Iris pigment epithelial cell (primary cell): ENCODE measurements at regions not wholly inside any gene's neighbourhood (a gene's known extent, or its start where the extent isn't known, plus 50 kb on each side); places are given as distances from the start of the nearest gene placed in this dataset.
A peak's percentile ranks its signal among the peaks of the same experiment; 100 is the strongest.
"Not testable (repeated sequence)": the region's sequence is repeated elsewhere in the genome, so short reads cannot be mapped to it uniquely, and the experiment has no call there.

Source experiments
- DNase-seq: peaks from one replicate; pipeline ENCODE4 v3.0.0-alpha.2; 2011; ENCODE audit warnings: low read depth

DNA sequence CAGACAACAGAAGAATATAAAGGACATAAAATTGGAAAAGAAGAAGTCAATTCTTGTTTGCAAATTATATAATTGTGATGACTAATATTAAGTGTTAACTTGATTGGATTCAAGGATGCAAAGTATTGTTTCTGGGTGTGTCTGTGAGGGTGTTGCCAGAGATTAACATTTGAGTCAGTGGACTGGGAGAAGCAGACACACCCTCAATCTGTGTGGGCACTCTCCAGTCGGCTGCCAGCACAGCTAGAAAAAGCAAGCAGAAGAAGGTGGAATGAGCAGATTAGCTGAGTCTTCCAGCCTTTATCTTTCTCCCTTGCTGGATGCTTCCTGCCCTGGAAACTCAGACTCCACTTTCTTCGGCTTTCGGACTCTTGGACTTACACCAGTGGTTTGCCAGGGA lies 51.7 kb downstream of the UBE2NL start:
- no peak for DNase-seq

DNA sequence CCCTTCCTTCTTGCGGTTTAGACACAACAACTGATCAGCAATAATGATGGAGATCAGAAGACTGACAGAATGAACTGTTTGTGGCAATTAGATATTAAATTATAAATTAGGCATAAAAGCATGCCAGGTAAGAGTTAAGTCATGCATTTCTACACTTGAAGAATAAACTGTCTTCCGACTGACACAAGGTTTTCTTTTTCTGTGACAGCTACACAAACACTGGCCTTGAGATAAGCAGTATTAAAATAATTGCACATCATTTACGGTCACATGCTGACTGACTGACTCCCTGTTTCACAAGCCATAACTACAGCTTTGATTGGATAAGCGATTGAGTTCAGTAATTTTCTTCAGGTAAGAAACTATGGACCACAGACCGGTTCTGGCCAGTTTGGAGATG lies 56.2 kb downstream of the UBE2NL start:
- DNase-seq, result no peak

DNA sequence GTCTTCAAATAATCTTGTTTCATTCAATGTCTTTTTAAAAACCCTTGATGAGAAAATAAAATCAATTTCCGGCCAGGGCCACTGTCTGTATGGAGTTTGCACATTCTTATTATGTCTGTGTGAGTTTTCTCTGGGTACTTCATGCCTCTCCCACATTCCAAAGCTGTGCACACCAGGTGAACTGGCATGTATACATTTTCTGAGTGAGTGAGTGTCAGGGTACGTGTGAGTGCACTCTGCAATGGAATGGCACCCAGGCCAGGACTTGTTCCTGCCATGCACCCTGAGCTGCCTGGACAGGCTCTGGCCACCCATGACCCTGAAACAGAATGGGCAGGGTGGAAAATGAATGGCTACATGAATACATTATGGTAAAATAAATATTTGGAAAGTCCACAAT lies 61.3 kb downstream of the UBE2NL start:
- DNase-seq, result no peak

DNA sequence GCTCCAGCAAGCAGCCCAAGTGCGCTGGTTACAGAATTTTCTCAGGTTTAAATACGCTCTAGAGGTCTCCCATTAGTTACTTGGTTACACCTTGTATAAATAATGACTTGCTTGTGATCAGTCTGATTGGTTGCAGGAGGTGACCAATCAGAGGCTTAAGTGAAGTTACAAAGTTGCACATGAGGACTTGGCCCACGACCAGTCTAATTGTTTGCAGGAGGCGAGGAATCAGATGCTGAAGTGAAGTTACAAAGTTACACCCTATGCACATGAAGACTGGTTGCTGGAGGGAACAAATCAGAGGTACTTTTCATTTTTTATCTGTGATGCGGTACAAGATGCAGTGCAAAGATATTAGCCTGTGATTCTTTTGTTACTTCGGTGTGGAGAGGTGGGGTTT lies 80.7 kb downstream of the UBE2NL start:
- DNase-seq, result no peak

- peak; percentile 1 for DNase-seq
Observed at GRCh38 chrX:143988356-143988755, 104.5 kb downstream of the UBE2NL start.

DNA sequence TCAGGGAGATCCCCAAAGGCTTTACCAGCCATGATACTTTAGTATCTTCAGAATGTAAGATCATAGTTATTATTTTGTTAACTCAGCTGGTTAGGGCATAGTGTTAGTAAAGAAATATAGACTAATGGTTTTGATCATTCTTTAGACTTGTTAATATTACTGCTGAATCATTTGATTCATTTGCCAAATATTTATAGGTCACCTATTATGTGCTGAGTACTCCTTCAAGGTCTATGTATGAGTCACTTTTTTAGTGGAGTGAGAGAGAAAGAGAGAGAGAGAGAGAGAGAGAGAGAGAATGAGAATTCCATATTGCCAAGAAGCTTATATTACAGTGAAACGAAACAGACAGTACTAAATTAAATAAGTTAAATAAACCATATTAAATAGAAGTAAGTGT lies 110.3 kb downstream of the UBE2NL start:
- DNase-seq, result peak; percentile 35

- DNase-seq, result no peak
Observed at GRCh38 chrX:143998261-143998660, 114.4 kb downstream of the UBE2NL start.

GRCh38 chrX:144006811-144007210 lies 122.9 kb downstream of the UBE2NL start:
- peak; percentile 62 for DNase-seq

GRCh38 chrX:144040793-144041192 lies 156.9 kb downstream of the UBE2NL start:
- no peak for DNase-seq

DNA sequence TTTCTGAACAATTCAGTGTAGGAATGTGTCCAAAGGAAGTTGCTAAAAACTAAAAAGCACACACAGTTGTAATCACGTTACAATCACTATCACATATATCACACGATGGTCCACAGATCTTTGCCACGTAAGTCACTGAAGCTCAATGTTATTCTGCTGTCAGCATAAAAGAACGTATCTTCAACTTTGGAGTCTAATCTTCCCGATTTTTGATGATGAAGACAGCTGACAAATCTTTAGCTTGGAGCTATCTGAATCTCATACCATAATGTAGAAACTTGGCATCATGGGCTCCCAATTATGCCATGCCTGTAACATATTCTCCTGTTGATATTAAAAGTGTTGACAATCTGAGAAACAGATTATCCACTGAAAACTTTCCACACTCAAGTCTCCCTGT lies 158.4 kb downstream of the UBE2NL start:
- DNase-seq, result no peak

DNA sequence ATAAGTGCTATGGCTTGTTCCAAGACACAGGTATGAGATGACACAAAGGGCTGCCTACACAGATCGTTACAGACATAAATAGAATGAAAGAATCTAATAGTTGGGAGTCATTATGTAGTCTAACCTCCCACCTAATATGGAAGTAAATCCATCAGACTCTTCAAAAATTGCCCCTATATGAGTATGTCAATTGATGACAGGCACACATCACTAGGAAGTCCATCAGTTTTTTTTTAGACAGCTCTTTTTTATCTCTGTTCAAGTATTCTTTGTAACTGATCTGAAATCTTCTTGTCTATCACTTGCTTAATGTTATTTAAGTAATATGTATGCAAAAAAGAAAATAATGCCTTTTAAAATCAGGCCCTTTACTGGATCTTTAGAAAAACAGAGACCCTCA lies 191.6 kb downstream of the UBE2NL start:
- DNase-seq, result no peak

- not testable (repeated sequence) for DNase-seq
Observed at GRCh38 chrX:144082237-144082636, 198.4 kb downstream of the UBE2NL start.

GRCh38 chrX:144089674-144090073 lies 205.8 kb downstream of the UBE2NL start:
- not testable (repeated sequence) for DNase-seq

DNA sequence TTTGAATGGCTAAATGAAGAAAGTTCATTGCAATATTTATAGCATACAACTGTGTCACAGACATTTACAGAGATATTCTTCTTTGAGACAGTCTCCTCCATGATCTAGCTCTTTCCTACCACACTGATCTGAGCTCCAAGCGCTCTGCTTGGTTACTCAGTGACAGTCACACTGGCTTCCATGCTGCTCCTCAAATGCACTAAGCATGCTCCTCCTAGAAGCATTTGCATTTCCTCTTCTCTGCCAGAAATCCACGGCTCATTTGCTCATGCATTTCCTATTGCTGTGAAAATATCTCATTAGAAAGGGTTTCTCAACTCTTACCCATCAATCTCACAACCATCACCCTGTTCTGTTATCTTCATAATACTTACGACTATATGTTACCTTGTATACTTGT lies 208.2 kb downstream of the UBE2NL start:
- not testable (repeated sequence) for DNase-seq

DNA sequence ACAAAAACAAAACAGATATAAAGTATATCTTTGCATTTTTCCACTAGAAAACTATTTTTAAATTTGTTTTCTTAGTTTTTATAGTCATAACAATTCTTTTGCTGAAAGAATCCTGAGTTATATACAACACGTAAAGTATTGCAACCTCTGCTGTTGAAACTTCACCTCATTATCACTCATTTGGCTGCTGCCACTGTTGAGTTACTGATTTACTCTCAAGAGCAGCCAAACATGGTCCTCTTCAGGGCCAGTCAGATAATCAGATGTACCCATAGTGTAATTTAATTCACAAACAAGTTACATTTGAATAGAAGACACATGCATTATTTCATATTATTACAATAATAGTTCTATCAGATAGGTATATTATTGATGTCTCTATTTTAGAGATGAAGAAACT lies 235.6 kb downstream of the UBE2NL start:
- not testable (repeated sequence) for DNase-seq

- DNase-seq, result not testable (repeated sequence)
Observed at GRCh38 chrX:144121566-144121965, 237.7 kb downstream of the UBE2NL start.

DNA sequence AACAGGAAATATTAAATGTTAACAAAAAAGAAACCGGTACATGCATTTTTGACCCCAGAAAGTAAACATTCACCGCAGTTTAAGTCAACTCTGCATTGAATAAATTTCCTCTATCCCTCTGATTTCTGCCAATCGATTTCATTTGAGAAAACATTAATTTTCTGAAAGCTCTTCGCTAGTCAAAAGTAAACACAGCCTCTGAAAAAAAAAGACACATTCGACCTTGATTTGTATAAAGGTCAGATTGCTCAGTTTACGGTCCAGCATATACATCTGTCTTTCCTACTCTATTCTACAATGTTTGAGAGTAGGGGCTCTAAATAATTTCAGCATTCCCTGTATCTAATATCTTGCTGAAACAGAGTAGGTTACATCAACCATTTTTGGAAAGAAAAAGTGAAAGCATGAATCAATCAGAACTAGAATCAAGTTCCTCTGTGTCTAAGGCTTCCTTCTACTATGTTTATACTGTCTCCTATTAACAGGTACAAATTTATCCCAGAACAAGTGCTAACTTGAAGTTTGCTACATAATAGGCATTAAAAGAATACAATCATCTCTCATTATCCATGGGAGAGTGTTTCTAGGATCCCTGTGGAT lies 243.8 kb downstream of the UBE2NL start:
- not testable (repeated sequence) for DNase-seq

GRCh38 chrX:144129511-144129910 lies 245.6 kb downstream of the UBE2NL start:
- DNase-seq, result not testable (repeated sequence)

- DNase-seq, result not testable (repeated sequence)
Observed at GRCh38 chrX:144130507-144130906, 246.6 kb downstream of the UBE2NL start.

- not testable (repeated sequence) for DNase-seq
Observed at GRCh38 chrX:144131080-144131479, 247.2 kb downstream of the UBE2NL start.

DNA sequence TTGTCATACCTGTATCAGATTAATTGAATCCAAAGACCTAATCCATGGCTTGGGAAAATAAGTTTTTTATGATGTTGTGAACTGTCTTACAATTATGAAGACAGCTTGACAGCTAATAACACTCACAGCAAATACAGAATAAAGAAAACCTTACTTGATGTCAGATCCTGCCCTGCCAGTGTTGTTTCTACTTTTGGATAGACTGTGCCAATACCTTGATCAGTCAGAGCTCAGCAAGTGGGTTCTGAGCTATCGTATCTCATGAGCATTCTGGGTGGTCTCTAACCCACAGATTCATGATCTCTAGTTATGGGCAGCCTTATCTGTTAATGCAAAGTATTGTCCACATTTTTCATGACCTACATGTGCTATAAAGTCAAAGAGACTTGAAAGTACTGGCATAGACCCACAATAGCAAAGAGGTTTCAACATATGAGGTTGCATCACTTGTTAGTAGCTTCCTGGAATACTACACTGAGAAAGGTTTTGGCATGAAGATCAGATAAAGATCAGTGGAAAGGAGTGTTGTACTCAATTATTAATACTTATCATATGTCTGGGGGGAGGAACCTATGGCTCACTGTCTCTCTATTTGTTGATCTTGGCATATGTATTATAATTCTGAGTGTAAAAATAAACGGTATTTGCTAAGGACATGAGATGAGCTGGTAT lies 250.7 kb downstream of the UBE2NL start:
- peak; percentile 27 for DNase-seq

DNA sequence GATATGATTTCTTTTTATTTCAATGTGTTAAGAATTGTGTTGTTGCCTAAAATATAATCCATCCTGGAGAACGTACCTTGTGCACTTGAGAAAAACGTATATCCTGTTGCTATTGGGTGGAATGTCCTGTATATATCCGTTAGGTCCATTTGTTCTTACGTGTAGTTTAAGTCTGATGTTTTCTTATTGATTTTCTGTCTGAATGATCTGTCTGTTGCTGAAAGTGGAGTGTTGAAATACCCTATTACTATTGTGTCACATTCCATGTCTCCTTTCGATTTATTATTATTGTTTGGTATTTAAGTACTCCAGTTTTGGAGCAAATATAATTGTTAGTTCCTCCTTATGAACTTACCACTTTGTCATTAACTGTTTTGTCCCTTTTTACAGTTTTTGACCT lies 270.6 kb downstream of the UBE2NL start:
- DNase-seq, result not testable (repeated sequence)

DNA sequence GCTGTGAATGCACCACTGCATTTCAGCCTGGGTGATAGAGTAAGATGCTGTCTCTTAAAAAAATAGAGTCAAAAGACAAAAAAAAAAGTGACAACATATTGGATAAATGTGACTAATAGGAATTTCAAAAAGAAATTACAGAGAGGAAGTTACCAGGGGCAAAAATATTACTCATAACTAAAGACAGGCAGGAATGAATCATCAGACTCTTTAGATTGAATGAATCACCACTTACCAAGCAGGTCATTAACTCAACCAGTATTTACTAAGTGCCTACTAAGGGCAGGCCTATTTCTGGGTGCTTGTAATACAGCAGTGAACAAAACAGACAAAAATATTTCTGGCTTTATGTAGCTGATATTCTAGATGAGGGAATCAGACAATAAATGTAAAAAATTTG lies 301.3 kb downstream of the UBE2NL start:
- not testable (repeated sequence) for DNase-seq

- DNase-seq, result not testable (repeated sequence)
Observed at GRCh38 chrX:144188489-144188888, 304.6 kb downstream of the UBE2NL start.
